SIG-M5 treated with dmso at 0.1 percent for 504 hours (cell line): ENCODE measurements at regions not wholly inside any gene's neighbourhood (a gene's known extent, or its start where the extent isn't known, plus 50 kb on each side); places are given as distances from the start of the nearest gene placed in this dataset.

Source experiments
- DNase-seq: peaks from one replicate; lab custom pipeline; 2025; ENCODE audit not compliant: unreplicated experiment; lab: John Stamatoyannopoulos, UW

DNA sequence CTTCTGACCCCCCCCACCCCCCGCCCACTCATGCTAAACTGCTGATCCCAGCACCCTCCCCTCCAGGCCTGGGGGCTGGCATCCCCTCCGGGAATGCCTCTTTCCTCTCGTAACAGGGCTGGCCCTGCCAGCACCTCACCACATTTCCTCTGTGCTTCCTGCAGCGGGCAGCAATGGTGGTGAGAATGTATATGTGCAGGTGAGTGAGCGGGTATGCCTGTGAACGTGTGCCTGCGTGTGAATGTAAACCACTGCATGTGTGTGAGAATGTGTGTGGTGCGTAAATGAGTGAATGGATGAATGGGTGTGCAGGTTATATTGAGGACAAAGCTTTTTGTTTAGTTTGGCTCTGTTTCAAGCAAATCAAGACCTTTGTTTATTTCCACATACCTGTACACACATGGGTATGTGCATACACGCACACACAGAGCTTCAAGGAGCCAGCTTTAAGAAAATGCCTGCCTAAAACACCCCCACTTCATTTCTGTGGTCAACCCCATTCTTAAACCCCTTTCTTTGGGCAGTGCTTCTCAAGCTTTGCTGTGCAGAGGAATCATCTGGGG is 95.7 kb upstream of the SHB start:
- no peak for DNase-seq

DNA sequence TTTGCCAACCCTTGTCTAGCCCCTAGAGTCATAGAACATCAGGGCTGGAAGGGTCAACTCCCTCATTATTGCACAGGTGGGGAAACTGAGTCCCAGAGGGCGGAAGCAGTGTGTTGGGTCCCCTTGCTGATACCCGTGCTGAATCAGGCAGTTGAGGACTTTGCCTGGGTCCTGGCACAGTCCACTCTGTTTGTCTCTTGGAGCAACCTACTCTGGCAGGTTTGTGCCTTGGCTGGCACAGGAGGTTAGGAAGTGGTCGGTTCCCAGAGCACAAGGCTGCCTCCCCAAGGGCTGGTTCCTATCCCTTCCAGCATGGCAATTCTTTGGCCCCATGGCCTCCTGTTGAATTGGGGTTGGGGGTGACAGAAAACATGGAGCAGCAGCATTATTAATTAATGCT is 94.5 kb upstream of the SHB start:
- DNase-seq: no peak

DNA sequence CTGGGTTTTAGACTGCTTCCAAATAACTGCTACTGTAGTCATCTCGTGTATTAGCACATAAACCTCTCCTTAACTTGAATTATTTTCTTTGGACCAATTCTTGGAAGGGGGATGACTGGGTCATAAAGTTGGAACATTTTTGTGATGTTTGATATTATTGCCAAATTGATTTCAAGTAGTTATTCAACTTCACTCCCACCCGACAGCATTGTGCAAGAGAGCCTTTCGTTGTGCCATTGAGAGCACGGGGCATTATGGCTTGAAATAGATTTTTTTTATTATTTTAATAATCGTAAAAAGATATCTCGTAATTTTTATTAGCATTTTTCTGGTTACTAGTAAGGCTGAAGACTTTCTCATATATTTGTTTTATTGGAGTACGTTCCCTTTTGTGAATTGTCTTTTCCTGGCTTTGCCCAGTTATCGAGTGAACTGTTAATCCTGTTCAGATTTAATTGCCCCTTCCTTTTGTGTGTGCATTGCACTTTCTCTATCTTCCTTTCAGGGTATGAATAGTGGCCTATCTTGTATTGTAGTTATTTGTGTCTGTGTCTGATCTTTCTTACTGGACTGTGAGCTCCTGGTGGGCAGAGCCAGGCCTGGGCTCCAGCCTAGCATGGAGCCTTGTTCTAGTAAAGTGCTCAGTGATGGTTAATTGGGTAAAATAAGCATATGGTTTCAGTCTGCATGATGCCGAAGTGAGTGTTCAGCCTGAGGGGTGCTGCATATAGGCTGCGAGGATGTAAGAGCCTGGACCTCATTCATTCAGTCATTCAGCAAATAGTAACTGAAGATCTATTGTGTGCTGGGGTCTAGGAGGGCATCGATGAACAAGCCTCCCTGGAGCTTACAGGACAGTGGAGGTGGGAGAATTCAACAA is 93.5 kb upstream of the SHB start:
- DNase-seq: no peak

- DNase-seq: peak; percentile 8
Observed at GRCh38 chr9:38160613-38161215, 91.7 kb upstream of the SHB start.

DNA sequence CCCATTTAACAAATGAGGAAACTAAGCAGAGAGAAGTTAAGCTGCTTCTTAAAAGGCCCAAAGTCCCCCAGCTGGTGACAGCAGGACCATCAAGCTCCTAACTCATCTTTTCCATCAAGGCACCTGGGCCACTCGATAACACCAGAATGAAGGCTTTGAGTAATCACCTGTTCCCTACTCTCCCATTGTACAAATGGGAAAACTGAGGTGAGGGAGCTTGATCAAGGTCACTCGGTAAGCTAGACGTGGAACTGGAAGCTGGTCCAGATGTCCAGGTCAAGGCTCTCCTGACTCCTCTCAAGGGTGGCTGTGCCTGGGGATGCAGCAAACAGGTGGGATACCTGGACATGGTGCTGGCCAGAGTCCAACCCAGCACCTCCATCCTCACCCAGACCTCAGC is 90.6 kb upstream of the SHB start:
- DNase-seq: no peak

- DNase-seq: no peak
Observed at GRCh38 chr9:38158628-38159027, 89.6 kb upstream of the SHB start.

DNA sequence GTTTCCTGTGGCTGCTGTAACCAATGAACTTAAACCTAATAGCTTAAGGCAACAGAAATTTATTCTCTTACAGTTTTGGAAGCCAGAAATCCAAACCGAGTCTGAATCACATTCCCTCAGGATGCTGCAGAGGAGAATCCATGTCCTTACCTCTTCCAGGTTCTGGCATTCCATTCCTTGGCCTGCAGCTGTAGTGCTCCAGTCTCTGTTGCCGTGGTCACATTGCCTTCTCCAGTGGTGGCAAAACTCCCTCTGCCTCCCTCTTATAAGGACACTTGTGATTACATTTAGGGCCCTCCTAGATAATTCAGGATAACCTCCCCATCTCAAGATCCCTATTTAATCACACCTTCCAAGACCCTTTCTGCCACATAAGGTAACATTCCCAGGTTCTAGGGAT is 88.7 kb upstream of the SHB start:
- DNase-seq: no peak

GRCh38 chr9:38154501-38155421 is 85.7 kb upstream of the SHB start:
- no peak for DNase-seq

GRCh38 chr9:38153910-38154291 is 84.9 kb upstream of the SHB start:
- no peak for DNase-seq

GRCh38 chr9:38153152-38153909 is 84.3 kb upstream of the SHB start:
- no peak for DNase-seq

DNA sequence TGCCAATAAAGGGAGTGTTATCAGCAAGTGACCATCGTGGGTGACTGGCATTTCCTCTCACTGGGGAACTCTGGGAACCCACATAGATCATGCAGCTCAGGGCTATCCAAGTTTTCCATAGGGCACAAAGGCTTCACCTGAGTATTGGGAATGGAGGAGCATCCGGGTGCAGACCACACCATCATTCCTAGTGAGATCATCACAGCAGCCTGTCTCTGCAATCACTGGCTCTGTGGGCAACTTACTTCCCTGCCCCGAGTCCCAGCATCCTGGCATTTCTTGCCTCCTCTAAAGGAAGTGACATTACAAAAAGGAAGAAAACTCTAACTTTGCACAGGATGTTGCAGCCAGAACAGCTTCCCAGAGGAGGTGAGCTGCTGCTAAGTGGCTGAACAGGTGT is 80.6 kb upstream of the SHB start:
- DNase-seq: no peak

DNA sequence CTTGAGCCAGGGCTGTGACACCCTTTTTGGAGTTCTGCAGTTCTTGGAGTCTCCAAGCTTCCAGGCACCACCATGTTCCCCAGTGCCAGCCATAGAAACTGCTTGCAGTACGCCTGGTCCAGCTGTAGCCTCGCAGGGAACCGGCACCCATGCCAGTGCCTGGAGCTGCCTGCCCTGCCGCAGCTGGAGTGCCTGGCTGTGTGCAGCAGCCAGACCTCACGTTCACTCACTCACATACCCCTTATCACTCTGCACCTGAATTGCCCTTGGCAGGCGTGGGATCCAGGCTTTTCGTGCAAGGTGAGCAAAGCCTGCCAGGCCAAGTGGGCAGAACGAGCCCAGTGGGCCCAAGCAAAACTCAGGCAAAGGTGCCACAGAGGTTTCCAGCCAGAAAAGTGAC is 77.8 kb upstream of the SHB start:
- DNase-seq: no peak

GRCh38 chr9:38145526-38146053 is 76.6 kb upstream of the SHB start:
- no peak for DNase-seq

- DNase-seq: no peak
Observed at GRCh38 chr9:38144421-38144820, 75.4 kb upstream of the SHB start.

GRCh38 chr9:38141746-38142591 is 72.9 kb upstream of the SHB start:
- no peak for DNase-seq

GRCh38 chr9:38138276-38138675 is 69.2 kb upstream of the SHB start:
- no peak for DNase-seq

DNA sequence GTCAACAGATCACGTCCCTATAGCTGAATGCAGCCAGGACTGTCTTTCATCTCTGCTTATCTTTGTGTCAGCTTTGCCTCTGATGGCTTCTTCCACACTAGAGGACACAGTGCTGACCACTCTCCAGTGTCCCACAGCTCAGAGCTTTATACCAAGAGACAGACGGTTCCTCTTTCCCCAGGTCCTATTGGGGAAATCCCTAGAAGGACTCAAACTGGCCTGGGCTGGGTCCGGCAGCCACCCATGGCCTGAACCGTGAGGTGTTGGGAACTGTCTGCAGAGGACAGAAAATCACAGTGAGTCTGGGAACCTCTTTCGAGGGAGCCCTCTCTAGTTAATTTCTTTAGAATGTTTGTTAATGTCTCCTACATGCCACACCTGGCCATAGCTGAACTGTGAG is 68.3 kb upstream of the SHB start:
- no peak for DNase-seq

- DNase-seq: no peak
Observed at GRCh38 chr9:38136386-38136785, 67.4 kb upstream of the SHB start.

DNA sequence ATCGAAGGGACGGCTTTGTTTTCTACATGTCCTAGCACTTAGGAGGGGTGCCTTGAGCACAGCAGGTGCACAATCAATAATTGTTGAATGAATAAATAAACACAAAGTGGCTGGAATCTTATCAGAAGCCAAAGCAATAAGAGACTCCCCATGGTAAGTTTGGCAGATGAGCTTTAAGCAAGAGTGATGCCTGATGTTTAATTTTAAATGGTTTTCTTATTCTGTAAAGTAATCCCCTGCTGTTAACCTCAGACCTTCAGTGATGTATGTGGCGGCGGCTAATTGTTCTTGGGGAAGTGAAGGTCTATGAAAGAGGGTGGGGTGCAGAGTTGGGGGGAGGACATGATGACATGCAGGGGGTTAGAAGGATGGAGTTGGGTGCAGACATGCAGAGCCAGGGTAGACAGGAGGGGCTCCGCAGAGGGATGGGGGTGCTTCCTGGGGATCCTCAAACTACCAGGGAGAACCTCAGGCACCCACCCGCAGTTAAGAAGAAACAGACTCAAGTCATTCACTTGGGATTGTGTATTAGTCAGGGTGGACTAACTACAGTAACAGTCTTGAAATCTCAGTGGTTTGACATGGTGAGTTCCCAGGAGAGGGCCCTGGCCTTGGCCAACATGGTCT is 65.7 kb upstream of the SHB start:
- no peak for DNase-seq
